SK-N-SH (cell line): ENCODE measurements at regions not wholly inside any gene's neighbourhood (a gene's known extent, or its start where the extent isn't known, plus 50 kb on each side); places are given as distances from the start of the nearest gene placed in this dataset.

Experiments
- CTCF ChIA-PET: fragments of 300-600, 350-600 bp; formaldehyde crosslinking; extraction: SDS; loops from one replicate; lab custom pipeline; 2021; lab: Yijun Ruan, JAX
- POLR2A ChIA-PET: fragments of 350-600 bp; sonication (Branson Sonifier 250); formaldehyde crosslinking; extraction: SDS; loops from one replicate; lab custom pipeline; 2020; ENCODE audit warnings: antibody characterized with exemption, inconsistent platforms; lab: Yijun Ruan, JAX
- DNase-seq: peaks from one replicate; pipeline ENCODE4 v3.0.0; 2012
- H2AFZ ChIP-seq: fragments of 200-600 bp; sonication (generic); 2 replicates; pipeline ENCODE4 v1.8.1; 2016; ENCODE audit warnings: antibody characterized with exemption, mild to moderate bottlenecking, low read depth
- H3F3A ChIP-seq: fragments of 200-600 bp; sonication (generic); replicated peaks from 2 replicates; pipeline ENCODE3; 2016; ENCODE audit warnings: antibody characterized with exemption, mild to moderate bottlenecking; ENCODE audit not compliant: insufficient read depth
- H3K27ac ChIP-seq, 2 experiments: fragments of 200-500 bp in 1 of 2; fragments of 200-600 bp in 1 of 2; sonication (Bioruptor generic) in 1 of 2; sonication (generic), shearing (Covaris generic) in 1 of 2; 2 replicates each; pipeline versions ENCODE4 v1.5.1 to v1.6.1; 2014 to 2016; ENCODE audit warnings: low read depth in 2 of 2, inconsistent platforms in 1 of 2, low read length in 1 of 2, mild to moderate bottlenecking in 1 of 2, mixed read lengths in 1 of 2
- H3K27me3 ChIP-seq: fragments of 200-600 bp; sonication (generic), shearing (Covaris generic); 2 replicates; pipeline ENCODE4 v1.6.1; 2016; ENCODE audit warnings: mixed run types; ENCODE audit not compliant: insufficient read depth
- H3K36me3 ChIP-seq, 2 experiments: fragments of 200-500 bp in 1 of 2; fragments of 200-600 bp in 1 of 2; sonication (Bioruptor generic) in 1 of 2; sonication (generic) in 1 of 2; replicated peaks in 1 of 2; 2 replicates each; pipeline versions ENCODE3 to v1.5.1; 2014 to 2016; ENCODE audit warnings: low read length in 1 of 2, mild to moderate bottlenecking in 1 of 2; ENCODE audit not compliant: insufficient read depth in 2 of 2, control insufficient read depth in 1 of 2
- H3K4me1 ChIP-seq, 2 experiments: fragments of 200-500 bp in 1 of 2; fragments of 200-600 bp in 1 of 2; sonication (Bioruptor generic) in 1 of 2; sonication (generic), shearing (Covaris generic) in 1 of 2; 2 replicates each; pipeline versions ENCODE4 v1.5.1 to v1.6.1; 2014 to 2016; ENCODE audit warnings: low read depth in 1 of 2, low read length in 1 of 2, mixed run types in 1 of 2; ENCODE audit not compliant: insufficient read depth in 2 of 2, control insufficient read depth in 1 of 2
- H3K4me2 ChIP-seq: fragments of 200-600 bp; sonication (generic), shearing (Covaris generic); 2 replicates; pipeline ENCODE4 v1.6.1; 2017; ENCODE audit warnings: mixed run types
- H3K4me3 ChIP-seq, 2 experiments: fragments of 200-500 bp in 1 of 2; fragments of 200-600 bp in 1 of 2; sonication (Bioruptor generic) in 1 of 2; sonication (generic), shearing (Covaris generic) in 1 of 2; 2 replicates each; pipeline versions ENCODE4 v1.5.1 to v1.8.1; 2014 to 2016; ENCODE audit warnings: low read depth in 2 of 2, inconsistent platforms in 1 of 2, low read length in 1 of 2, mild to moderate bottlenecking in 1 of 2, mixed read lengths in 1 of 2, moderate library complexity in 1 of 2
- H3K79me2 ChIP-seq: fragments of 200-600 bp; sonication (generic); 2 replicates; pipeline ENCODE4 v1.8.1; 2017; ENCODE audit warnings: mild to moderate bottlenecking; ENCODE audit not compliant: insufficient read depth
- H3K9ac ChIP-seq: fragments of 200-600 bp; sonication (generic); 2 replicates; pipeline ENCODE4 v1.6.1; 2017; ENCODE audit warnings: mixed run types
- H3K9me2 ChIP-seq: fragments of 200-600 bp; sonication (generic); 2 replicates; pipeline ENCODE4 v1.6.1; 2017; ENCODE audit warnings: mixed run types
- H3K9me3 ChIP-seq: fragments of 200-600 bp; sonication (generic); 2 replicates; pipeline ENCODE4 v1.6.1; 2017; ENCODE audit warnings: mixed run types, mild to moderate bottlenecking, moderate library complexity
- H4K20me1 ChIP-seq: fragments of 200-600 bp; sonication (generic); 2 replicates; pipeline ENCODE4 v1.6.1; 2017; ENCODE audit warnings: mild to moderate bottlenecking, mixed run types; ENCODE audit not compliant: insufficient read depth
- CHD2 ChIP-seq: fragments of 150-350 bp; IDR thresholded peaks from 2 replicates; pipeline ENCODE4 v1.6.1; 2018; ENCODE audit warnings: low read length; ENCODE audit not compliant: partially characterized antibody
- ELF1 ChIP-seq: IDR thresholded peaks from 2 replicates; pipeline ENCODE4 v1.4.0; 2012
- EZH2phosphoT487 ChIP-seq: fragments of 200-600 bp; sonication (generic); IDR thresholded peaks from 2 replicates; pipeline ENCODE4 v1.6.1; 2017; ENCODE audit warnings: low read depth, mixed run types, mild to moderate bottlenecking, antibody characterized with exemption, moderate library complexity, borderline replicate concordance
- FOXJ3 ChIP-seq: sonication (generic); formaldehyde crosslinking; IDR thresholded peaks from 2 replicates; pipeline ENCODE4 v1.5.1; 2020; ENCODE audit warnings: mild to moderate bottlenecking, missing genetic modification reagents
- JUND ChIP-seq: IDR thresholded peaks from 2 replicates; pipeline ENCODE4 v1.4.0; 2012
- NFIC ChIP-seq: IDR thresholded peaks from 2 replicates; pipeline ENCODE4 v1.4.0; 2012; ENCODE audit warnings: borderline replicate concordance
- PBX3 ChIP-seq: IDR thresholded peaks from 2 replicates; pipeline ENCODE4; 2012
- RAD21 ChIP-seq: IDR thresholded peaks from 2 replicates; pipeline ENCODE4 v1.6.1; 2012; ENCODE audit warnings: mild to moderate bottlenecking, low read length
- RCOR1 ChIP-seq: fragments of 150-350 bp; IDR thresholded peaks from 2 replicates; pipeline ENCODE4 v1.6.1; 2017; ENCODE audit warnings: antibody characterized with exemption, low read length
- RXRA ChIP-seq: IDR thresholded peaks from 2 replicates; pipeline ENCODE4 v1.4.0; 2012; ENCODE audit warnings: low read depth, mild to moderate bottlenecking, borderline replicate concordance
- USF1 ChIP-seq: IDR thresholded peaks from 2 replicates; pipeline ENCODE4 v1.4.0; 2012; ENCODE audit warnings: low read depth, borderline replicate concordance
- YY1 ChIP-seq: IDR thresholded peaks from 2 replicates; pipeline ENCODE4 v1.4.0; 2012; ENCODE audit warnings: low read depth, mild to moderate bottlenecking
- WGBS: methylation state at CpG from one replicate; pipeline ENCODE4 v1.1.6; 2017; ENCODE audit warnings: low lambda C conversion rate; 5-methylcytosine and 5-hydroxymethylcytosine counted together
- TF ChIP-seq, protein P1 (sequence below): fragments of 150-350 bp; IDR thresholded peaks from 2 replicates; pipeline ENCODE4 v1.6.1; 2016; ENCODE audit warnings: mild to moderate bottlenecking, low read depth, low read length
- TF ChIP-seq, protein P2 (sequence below): IDR thresholded peaks from 2 replicates; pipeline ENCODE4 v1.4.0; 2012; ENCODE audit warnings: low read depth

- Histone ChIP-seq H4K20me1 (no peaks in the 10 kb centered on the region), H3K4me2 (no peak overlapping the region), H3K79me2 (no peaks in the 10 kb centered on the region), H3K9me2 (no peaks in the 10 kb centered on the region), H3K9me3 (no peaks in the 10 kb centered on the region), H3K4me3 (no peak overlapping the region), H3K27ac (no peak overlapping the region), H3K36me3 (no peaks in the 10 kb centered on the region), H2AFZ (no peak overlapping the region)
- no peak for DNase-seq
- POLR2A ChIA-PET = no interaction called here
- 38% methylated on average over 1 of the region's 1 CpG for WGBS
- CTCF ChIA-PET = no interaction called here
- TF ChIP-seq, protein P1, sequence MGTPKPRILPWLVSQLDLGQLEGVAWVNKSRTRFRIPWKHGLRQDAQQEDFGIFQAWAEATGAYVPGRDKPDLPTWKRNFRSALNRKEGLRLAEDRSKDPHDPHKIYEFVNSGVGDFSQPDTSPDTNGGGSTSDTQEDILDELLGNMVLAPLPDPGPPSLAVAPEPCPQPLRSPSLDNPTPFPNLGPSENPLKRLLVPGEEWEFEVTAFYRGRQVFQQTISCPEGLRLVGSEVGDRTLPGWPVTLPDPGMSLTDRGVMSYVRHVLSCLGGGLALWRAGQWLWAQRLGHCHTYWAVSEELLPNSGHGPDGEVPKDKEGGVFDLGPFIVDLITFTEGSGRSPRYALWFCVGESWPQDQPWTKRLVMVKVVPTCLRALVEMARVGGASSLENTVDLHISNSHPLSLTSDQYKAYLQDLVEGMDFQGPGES = no peak
- TF ChIP-seq PBX3 (no peak), USF1 (no peak), ELF1 (no peak), CHD2 (no peak), RXRA (no peak), FOXJ3 (CRISPR knock-in tag) (no peak), JUND (no peak), YY1 (no peak)
- TF ChIP-seq, protein P2, sequence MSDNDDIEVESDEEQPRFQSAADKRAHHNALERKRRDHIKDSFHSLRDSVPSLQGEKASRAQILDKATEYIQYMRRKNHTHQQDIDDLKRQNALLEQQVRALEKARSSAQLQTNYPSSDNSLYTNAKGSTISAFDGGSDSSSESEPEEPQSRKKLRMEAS = no peak
- TF ChIP-seq, all 33 proteins: peak for 0
- no peaks in the 10 kb centered on the region for H3K27me3 ChIP-seq
- no peak overlapping the region for H3K9ac ChIP-seq
- no peaks in the 10 kb centered on the region; a peak in 1 of 4 replicates for H3K4me1 ChIP-seq
- H3F3A ChIP-seq = no peaks in the 10 kb centered on the region
Observed at GRCh38 chr4:159480826-159481225, 377.9 kb downstream of the RAPGEF2 start.

GRCh38 chr4:159481936-159482335 lies 379.1 kb downstream of the RAPGEF2 start:
- ChIA-PET POLR2A (no interaction called here), CTCF (no interaction called here)
- H3K27me3 ChIP-seq = no peaks in the 10 kb centered on the region
- DNase-seq = no peak
- H3K9ac ChIP-seq = no peak overlapping the region
- no peaks in the 10 kb centered on the region for H3K9me2 ChIP-seq
- H3K4me3 ChIP-seq = no peak overlapping the region
- no peaks in the 10 kb centered on the region; a peak in 2 of 4 replicates for H3K4me1 ChIP-seq
- no peaks in the 10 kb centered on the region for H3K9me3 ChIP-seq
- H3K79me2 ChIP-seq = no peaks in the 10 kb centered on the region
- no peak overlapping the region for H2AFZ ChIP-seq
- TF ChIP-seq RCOR1 (no peak), EZH2phosphoT487 (no peak), RAD21 (no peak), NFIC (no peak)
- TF ChIP-seq, protein P1 = no peak
- TF ChIP-seq, protein P2 = no peak
- H3K36me3 ChIP-seq = no peaks in the 10 kb centered on the region
- H3K4me2 ChIP-seq = no peak overlapping the region
- no peak overlapping the region for H3K27ac ChIP-seq
- no peaks in the 10 kb centered on the region for H3F3A ChIP-seq
- WGBS = 77% methylated on average over 6 of the region's 6 CpGs
- no peaks in the 10 kb centered on the region for H4K20me1 ChIP-seq
